NT2/D1 (cell line): ENCODE measurements at regions not wholly inside any gene's neighbourhood (a gene's known extent, or its start where the extent isn't known, plus 50 kb on each side); places are given as distances from the start of the nearest gene placed in this dataset.

Experiments
- YY1 ChIP-seq: IDR thresholded peaks from 2 replicates; pipeline ENCODE4 v1.6.1; 2011; ENCODE audit not compliant: insufficient read length, insufficient read depth
- ZNF274 ChIP-seq: IDR thresholded peaks from 2 replicates; pipeline ENCODE4 v1.6.1; 2011; ENCODE audit warnings: mild to moderate bottlenecking, low read depth, low read length

DNA sequence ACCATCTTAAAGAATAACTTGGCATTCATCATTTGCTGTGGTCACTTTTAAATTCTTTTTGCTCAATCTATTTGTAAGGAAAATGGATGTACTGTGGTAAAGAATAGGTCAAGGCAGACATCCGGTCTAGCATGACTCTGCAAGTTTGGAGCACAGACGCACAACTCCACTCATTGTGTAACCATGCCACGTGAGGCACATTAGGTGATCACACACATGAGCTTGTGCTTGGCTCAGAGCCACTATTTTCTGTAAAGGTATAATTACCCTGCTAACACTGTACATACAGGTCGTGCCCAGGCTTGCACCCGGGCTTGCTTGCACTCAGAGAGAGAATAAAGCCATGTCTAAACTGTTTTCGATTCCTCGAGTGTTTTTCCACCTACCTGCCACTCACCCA is 1289.1 kb upstream of the ADGRB3 start:
- TF ChIP-seq YY1 (no peak), ZNF274 (no peak)
